ENCODE measurements at regions not wholly inside any gene's neighbourhood (a gene's known extent, or its start where the extent isn't known, plus 50 kb on each side); places are given as distances from the start of the nearest gene placed in this dataset.

DNA sequence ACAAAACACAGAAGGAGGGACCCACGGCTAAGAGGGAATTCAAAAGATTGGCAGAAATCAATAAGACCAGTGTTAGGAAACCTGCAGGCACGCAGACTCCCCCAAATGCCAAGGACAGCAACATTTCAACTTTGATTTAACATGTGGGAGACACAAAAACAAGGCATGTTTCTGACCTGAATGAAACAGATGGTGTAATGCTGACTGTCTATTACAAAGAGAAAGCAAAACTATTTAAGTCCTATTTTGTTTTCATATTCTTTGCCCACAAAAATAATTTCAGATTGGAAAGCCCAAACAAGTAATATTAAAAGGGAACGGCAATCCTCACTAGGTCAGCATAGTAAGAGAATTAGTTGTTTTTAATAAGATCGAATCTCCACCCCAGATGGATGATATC lies 107.9 kb downstream of the S1PR1 start:
- TF ChIP-seq, protein P1, sequence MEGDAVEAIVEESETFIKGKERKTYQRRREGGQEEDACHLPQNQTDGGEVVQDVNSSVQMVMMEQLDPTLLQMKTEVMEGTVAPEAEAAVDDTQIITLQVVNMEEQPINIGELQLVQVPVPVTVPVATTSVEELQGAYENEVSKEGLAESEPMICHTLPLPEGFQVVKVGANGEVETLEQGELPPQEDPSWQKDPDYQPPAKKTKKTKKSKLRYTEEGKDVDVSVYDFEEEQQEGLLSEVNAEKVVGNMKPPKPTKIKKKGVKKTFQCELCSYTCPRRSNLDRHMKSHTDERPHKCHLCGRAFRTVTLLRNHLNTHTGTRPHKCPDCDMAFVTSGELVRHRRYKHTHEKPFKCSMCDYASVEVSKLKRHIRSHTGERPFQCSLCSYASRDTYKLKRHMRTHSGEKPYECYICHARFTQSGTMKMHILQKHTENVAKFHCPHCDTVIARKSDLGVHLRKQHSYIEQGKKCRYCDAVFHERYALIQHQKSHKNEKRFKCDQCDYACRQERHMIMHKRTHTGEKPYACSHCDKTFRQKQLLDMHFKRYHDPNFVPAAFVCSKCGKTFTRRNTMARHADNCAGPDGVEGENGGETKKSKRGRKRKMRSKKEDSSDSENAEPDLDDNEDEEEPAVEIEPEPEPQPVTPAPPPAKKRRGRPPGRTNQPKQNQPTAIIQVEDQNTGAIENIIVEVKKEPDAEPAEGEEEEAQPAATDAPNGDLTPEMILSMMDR (IDR thresholded peaks at IDR 0.05): no peak
- TF ChIP-seq POLR2A (IDR thresholded peaks at IDR 0.05): no peak

All from lower leg skin (tissue), 3 donors.